ENCODE measurements at regions not wholly inside any gene's neighbourhood (a gene's known extent, or its start where the extent isn't known, plus 50 kb on each side); places are given as distances from the start of the nearest gene placed in this dataset.

DNA sequence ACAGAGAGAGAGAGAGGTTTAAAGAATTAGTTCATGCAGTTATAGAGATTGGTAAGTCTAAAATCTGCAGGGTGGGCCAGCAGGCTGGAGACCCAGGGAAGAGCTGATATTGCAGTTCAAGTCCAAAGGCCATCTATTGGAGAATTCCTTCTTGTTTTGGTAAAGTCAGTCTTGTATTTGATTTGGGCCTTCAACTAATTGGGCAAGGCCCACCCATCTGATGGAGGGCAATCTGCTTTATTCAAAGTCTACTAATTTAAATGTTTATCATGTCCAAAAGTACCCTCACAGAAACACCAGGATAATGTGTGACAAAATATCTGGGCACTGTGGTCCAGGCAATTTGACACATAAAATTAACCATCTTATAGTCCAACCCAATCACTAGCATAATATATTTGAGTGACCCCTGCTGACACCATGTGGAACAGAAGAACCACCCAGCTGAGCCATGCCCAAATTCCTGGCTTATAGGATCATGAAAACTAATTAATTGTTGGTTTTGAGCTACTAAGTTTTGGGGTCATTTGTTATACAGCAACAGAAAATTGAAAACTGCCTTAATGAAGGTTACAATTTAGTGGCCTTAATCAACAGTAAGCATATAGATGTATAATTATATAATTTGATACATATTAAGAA lies 109.1 kb upstream of the PLXNC1 start (continued):
- TF ChIP-seq, protein P1, sequence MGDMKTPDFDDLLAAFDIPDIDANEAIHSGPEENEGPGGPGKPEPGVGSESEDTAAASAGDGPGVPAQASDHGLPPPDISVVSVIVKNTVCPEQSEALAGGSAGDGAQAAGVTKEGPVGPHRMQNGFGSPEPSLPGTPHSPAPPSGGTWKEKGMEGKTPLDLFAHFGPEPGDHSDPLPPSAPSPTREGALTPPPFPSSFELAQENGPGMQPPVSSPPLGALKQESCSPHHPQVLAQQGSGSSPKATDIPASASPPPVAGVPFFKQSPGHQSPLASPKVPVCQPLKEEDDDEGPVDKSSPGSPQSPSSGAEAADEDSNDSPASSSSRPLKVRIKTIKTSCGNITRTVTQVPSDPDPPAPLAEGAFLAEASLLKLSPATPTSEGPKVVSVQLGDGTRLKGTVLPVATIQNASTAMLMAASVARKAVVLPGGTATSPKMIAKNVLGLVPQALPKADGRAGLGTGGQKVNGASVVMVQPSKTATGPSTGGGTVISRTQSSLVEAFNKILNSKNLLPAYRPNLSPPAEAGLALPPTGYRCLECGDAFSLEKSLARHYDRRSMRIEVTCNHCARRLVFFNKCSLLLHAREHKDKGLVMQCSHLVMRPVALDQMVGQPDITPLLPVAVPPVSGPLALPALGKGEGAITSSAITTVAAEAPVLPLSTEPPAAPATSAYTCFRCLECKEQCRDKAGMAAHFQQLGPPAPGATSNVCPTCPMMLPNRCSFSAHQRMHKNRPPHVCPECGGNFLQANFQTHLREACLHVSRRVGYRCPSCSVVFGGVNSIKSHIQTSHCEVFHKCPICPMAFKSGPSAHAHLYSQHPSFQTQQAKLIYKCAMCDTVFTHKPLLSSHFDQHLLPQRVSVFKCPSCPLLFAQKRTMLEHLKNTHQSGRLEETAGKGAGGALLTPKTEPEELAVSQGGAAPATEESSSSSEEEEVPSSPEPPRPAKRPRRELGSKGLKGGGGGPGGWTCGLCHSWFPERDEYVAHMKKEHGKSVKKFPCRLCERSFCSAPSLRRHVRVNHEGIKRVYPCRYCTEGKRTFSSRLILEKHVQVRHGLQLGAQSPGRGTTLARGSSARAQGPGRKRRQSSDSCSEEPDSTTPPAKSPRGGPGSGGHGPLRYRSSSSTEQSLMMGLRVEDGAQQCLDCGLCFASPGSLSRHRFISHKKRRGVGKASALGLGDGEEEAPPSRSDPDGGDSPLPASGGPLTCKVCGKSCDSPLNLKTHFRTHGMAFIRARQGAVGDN (IDR thresholded peaks at IDR 0.05), result no peak
- no peak for TF ChIP-seq KLF5 (IDR thresholded peaks at IDR 0.05; ENCODE audit: partially characterized antibody)
- no peak for TF ChIP-seq RUNX3 (IDR thresholded peaks at IDR 0.05; ENCODE audit: low read length)
- no peak for TF ChIP-seq IRF4 (IDR thresholded peaks at IDR 0.05; ENCODE audit: low read depth, low read length)
- TF ChIP-seq SRF (IDR thresholded peaks at IDR 0.05; ENCODE audit: low read depth in 2 of 2, low read length in 2 of 2), result no peak
- TF ChIP-seq, protein P2, sequence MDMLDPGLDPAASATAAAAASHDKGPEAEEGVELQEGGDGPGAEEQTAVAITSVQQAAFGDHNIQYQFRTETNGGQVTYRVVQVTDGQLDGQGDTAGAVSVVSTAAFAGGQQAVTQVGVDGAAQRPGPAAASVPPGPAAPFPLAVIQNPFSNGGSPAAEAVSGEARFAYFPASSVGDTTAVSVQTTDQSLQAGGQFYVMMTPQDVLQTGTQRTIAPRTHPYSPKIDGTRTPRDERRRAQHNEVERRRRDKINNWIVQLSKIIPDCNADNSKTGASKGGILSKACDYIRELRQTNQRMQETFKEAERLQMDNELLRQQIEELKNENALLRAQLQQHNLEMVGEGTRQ (IDR thresholded peaks at IDR 0.05; ENCODE audit: borderline replicate concordance, low read depth, low read length), result no peak
- no peak for TF ChIP-seq ZSCAN29 (IDR thresholded peaks at IDR 0.05)
- TF ChIP-seq, protein P3, sequence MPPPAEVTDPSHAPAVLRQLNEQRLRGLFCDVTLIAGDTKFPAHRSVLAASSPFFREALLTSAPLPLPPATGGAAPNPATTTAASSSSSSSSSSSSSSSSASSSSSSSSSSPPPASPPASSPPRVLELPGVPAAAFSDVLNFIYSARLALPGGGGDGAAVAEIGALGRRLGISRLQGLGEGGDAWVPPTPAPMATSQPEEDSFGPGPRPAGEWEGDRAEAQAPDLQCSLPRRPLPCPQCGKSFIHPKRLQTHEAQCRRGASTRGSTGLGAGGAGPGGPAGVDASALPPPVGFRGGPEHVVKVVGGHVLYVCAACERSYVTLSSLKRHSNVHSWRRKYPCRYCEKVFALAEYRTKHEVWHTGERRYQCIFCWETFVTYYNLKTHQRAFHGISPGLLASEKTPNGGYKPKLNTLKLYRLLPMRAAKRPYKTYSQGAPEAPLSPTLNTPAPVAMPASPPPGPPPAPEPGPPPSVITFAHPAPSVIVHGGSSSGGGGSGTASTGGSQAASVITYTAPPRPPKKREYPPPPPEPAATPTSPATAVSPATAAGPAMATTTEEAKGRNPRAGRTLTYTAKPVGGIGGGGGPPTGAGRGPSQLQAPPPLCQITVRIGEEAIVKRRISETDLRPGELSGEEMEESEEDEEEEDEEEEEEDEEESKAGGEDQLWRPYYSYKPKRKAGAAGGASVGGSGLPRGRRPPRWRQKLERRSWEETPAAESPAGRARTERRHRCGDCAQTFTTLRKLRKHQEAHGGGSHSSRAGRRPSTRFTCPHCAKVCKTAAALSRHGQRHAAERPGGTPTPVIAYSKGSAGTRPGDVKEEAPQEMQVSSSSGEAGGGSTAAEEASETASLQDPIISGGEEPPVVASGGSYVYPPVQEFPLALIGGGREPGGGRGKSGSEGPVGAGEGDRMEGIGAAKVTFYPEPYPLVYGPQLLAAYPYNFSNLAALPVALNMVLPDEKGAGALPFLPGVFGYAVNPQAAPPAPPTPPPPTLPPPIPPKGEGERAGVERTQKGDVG (CRISPR knock-in tag; IDR thresholded peaks at IDR 0.05), result no peak
- TF ChIP-seq, protein P4, sequence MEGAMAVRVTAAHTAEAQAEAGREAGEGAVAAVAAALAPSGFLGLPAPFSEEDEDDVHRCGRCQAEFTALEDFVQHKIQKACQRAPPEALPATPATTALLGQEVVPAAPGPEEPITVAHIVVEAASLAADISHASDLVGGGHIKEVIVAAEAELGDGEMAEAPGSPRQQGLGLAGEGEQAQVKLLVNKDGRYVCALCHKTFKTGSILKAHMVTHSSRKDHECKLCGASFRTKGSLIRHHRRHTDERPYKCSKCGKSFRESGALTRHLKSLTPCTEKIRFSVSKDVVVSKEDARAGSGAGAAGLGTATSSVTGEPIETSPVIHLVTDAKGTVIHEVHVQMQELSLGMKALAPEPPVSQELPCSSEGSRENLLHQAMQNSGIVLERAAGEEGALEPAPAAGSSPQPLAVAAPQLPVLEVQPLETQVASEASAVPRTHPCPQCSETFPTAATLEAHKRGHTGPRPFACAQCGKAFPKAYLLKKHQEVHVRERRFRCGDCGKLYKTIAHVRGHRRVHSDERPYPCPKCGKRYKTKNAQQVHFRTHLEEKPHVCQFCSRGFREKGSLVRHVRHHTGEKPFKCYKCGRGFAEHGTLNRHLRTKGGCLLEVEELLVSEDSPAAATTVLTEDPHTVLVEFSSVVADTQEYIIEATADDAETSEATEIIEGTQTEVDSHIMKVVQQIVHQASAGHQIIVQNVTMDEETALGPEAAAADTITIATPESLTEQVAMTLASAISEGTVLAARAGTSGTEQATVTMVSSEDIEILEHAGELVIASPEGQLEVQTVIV (IDR thresholded peaks at IDR 0.05; ENCODE audit: borderline replicate concordance, partially characterized antibody), result no peak
